H1 (cell line): ENCODE measurements at regions not wholly inside any gene's neighbourhood (a gene's known extent, or its start where the extent isn't known, plus 50 kb on each side); places are given as distances from the start of the nearest gene placed in this dataset.

Source experiments
- CTCF ChIA-PET: fragments of 300-600 bp; sonication (Branson Sonifier 250); formaldehyde crosslinking; loops from one replicate; lab custom pipeline; 2021; ENCODE audit not compliant: partially characterized antibody; lab: Charles Lee
- POLR2A ChIA-PET: fragments of 300-600 bp; sonication (Branson Sonifier 250); formaldehyde crosslinking; loops from one replicate; lab custom pipeline; 2021; ENCODE audit warnings: inconsistent platforms; ENCODE audit not compliant: partially characterized antibody; lab: Charles Lee
- DNase-seq, 2 experiments: peaks; one replicate each; pipeline versions ENCODE4 v3.0.0 to v3.0.0-alpha.2; 2010 to 2022; ENCODE audit warnings: low spot score in 2 of 2, low read depth in 1 of 2, mixed read lengths in 1 of 2
- FAIRE-seq: peaks from 2 replicates; lab custom pipeline; 2011; peaks lifted over from hg19 to GRCh38; lab: Jason Lieb, UNC
- H2AFZ ChIP-seq: 2 replicates; pipeline ENCODE4 v1.8.1; 2012; ENCODE audit warnings: low read length, inconsistent platforms
- H2AK5ac ChIP-seq: 2 replicates; pipeline ENCODE4 v1.6.1; 2013; ENCODE audit warnings: low read depth, low read length
- H2BK120ac ChIP-seq: replicated peaks from 2 replicates; pipeline ENCODE3; 2013; ENCODE audit warnings: low read depth, low read length, inconsistent platforms
- H2BK12ac ChIP-seq: 2 replicates; pipeline ENCODE4 v1.6.1; 2013; ENCODE audit warnings: low read depth, low read length
- H2BK15ac ChIP-seq: 2 replicates; pipeline ENCODE4 v1.6.1; 2013; ENCODE audit warnings: low read length
- H2BK20ac ChIP-seq: 2 replicates; pipeline ENCODE4 v1.6.1; 2013; ENCODE audit warnings: low read length
- H2BK5ac ChIP-seq: 2 replicates; pipeline ENCODE4 v1.6.1; 2013; ENCODE audit warnings: low read depth, low read length
- H3K14ac ChIP-seq: 2 replicates; pipeline ENCODE4 v1.6.1; 2013; ENCODE audit warnings: inconsistent platforms; ENCODE audit not compliant: insufficient read length
- H3K18ac ChIP-seq: 2 replicates; pipeline ENCODE4 v1.6.1; 2013; ENCODE audit warnings: low read length; ENCODE audit errors: extremely low read depth
- H3K23ac ChIP-seq: 2 replicates; pipeline ENCODE4 v1.6.1; 2013; ENCODE audit warnings: inconsistent platforms; ENCODE audit not compliant: insufficient read length
- H3K23me2 ChIP-seq: 2 replicates; pipeline ENCODE4 v1.6.1; 2013; ENCODE audit warnings: low read depth, low read length
- H3K27ac ChIP-seq: 2 replicates; pipeline ENCODE4 v1.6.1; 2011; ENCODE audit warnings: low read depth, low read length, inconsistent platforms
- H3K27me3 ChIP-seq, 4 experiments: replicated peaks in 1 of 4; 1 replicate in 1 of 4; 2 replicates in 3 of 4; pipeline versions ENCODE4 v1.6.1 to v1.8.1; 2011 to 2013; ENCODE audit warnings: low read length in 3 of 4, mild to moderate bottlenecking in 3 of 4, inconsistent platforms in 2 of 4, mixed read lengths in 2 of 4, moderate library complexity in 1 of 4; ENCODE audit not compliant: control insufficient read depth in 3 of 4, insufficient read depth in 3 of 4; ENCODE audit errors: extremely low read depth in 1 of 4
- H3K36me3 ChIP-seq, 4 experiments: 2 replicates each; pipeline versions ENCODE4 v1.6.1 to v1.8.1; 2011 to 2013; ENCODE audit warnings: mild to moderate bottlenecking in 4 of 4, low read length in 3 of 4, moderate library complexity in 2 of 4, control low read depth in 1 of 4, inconsistent platforms in 1 of 4; ENCODE audit not compliant: insufficient read depth in 4 of 4, control insufficient read depth in 2 of 4
- H3K4ac ChIP-seq: replicated peaks from 2 replicates; pipeline ENCODE3; 2013; ENCODE audit warnings: low read length, low read depth, mixed read lengths, inconsistent platforms; ENCODE audit not compliant: insufficient read length
- H3K4me1 ChIP-seq, 4 experiments: replicated peaks in 1 of 4; 1 replicate in 1 of 4; 2 replicates in 3 of 4; pipeline versions ENCODE4 v1.6.1 to v1.8.1; 2011 to 2013; ENCODE audit warnings: low read length in 3 of 4, inconsistent platforms in 2 of 4, mixed read lengths in 1 of 4; ENCODE audit not compliant: insufficient read depth in 4 of 4, control insufficient read depth in 3 of 4
- H3K4me2 ChIP-seq, 2 experiments: 2 replicates each; pipeline versions ENCODE4 v1.6.1 to v1.8.1; 2011 to 2013; ENCODE audit warnings: low read depth in 2 of 2, low read length in 2 of 2, control low read depth in 1 of 2, inconsistent platforms in 1 of 2, mild to moderate bottlenecking in 1 of 2; ENCODE audit not compliant: insufficient read depth in 1 of 2
- H3K4me3 ChIP-seq, 4 experiments: fragments of 200-600, 300-600 bp in 1 of 4; sonication (generic), shearing (Covaris generic), sonication (Bioruptor Twin) in 1 of 4; 2 replicates each; pipeline versions ENCODE4 v1.5.1 to v1.8.1; 2011 to 2016; ENCODE audit warnings: low read length in 4 of 4, low read depth in 3 of 4, control low read depth in 2 of 4, inconsistent platforms in 2 of 4, mild to moderate bottlenecking in 2 of 4, mixed read lengths in 1 of 4, moderate library complexity in 1 of 4; ENCODE audit not compliant: insufficient read depth in 2 of 4; ENCODE audit errors: extremely low read depth in 1 of 4
- H3K56ac ChIP-seq: replicated peaks from 2 replicates; pipeline ENCODE3; 2013; ENCODE audit warnings: low read depth, mild to moderate bottlenecking, mixed read lengths, low read length, inconsistent platforms; ENCODE audit not compliant: insufficient read length
- H3K79me1 ChIP-seq: 2 replicates; pipeline ENCODE4 v1.6.1; 2013; ENCODE audit warnings: low read depth, low read length, control low read depth
- H3K79me2 ChIP-seq, 2 experiments: 2 replicates each; pipeline versions ENCODE4 v1.6.1 to v1.8.1; 2012 to 2013; ENCODE audit warnings: low read length in 2 of 2, mild to moderate bottlenecking in 2 of 2, inconsistent platforms in 1 of 2; ENCODE audit not compliant: insufficient read depth in 2 of 2, control insufficient read depth in 1 of 2
- H3K9ac ChIP-seq, 4 experiments: replicated peaks in 1 of 4; 1 replicate in 1 of 4; 2 replicates in 3 of 4; pipeline versions ENCODE4 v1.6.1 to v1.8.1; 2011 to 2013; ENCODE audit warnings: low read depth in 3 of 4, low read length in 3 of 4, control low read depth in 2 of 4, mild to moderate bottlenecking in 2 of 4, moderate library complexity in 2 of 4, inconsistent platforms in 1 of 4; ENCODE audit errors: extremely low read depth in 1 of 4
- H3K9me3 ChIP-seq, 2 experiments: 2 replicates each; pipeline versions ENCODE4 v1.6.1 to v1.8.1; 2012 to 2013; ENCODE audit warnings: mild to moderate bottlenecking in 2 of 2, moderate library complexity in 2 of 2, control low read depth in 1 of 2, inconsistent platforms in 1 of 2, low read depth in 1 of 2, low read length in 1 of 2, mixed read lengths in 1 of 2; ENCODE audit not compliant: insufficient read depth in 2 of 2
- H4K20me1 ChIP-seq, 2 experiments: replicated peaks in 1 of 2; 2 replicates each; pipeline versions ENCODE3 to v1.8.1; 2011 to 2013; ENCODE audit warnings: inconsistent platforms in 2 of 2, low read length in 2 of 2, mild to moderate bottlenecking in 1 of 2; ENCODE audit not compliant: insufficient read depth in 2 of 2, control insufficient read depth in 1 of 2
- H4K5ac ChIP-seq: 2 replicates; pipeline ENCODE4 v1.6.1; 2013; ENCODE audit warnings: low read length, low read depth, mixed read lengths, inconsistent platforms; ENCODE audit not compliant: insufficient read length
- H4K8ac ChIP-seq: 2 replicates; pipeline ENCODE4 v1.8.0; 2013; ENCODE audit warnings: mild to moderate bottlenecking, moderate library complexity, low read length, inconsistent platforms; ENCODE audit not compliant: insufficient read depth; ENCODE audit errors: extremely low read depth
- H4K91ac ChIP-seq: replicated peaks from 2 replicates; pipeline ENCODE3; 2013; ENCODE audit warnings: low read length, mixed read lengths, inconsistent platforms; ENCODE audit not compliant: insufficient read length
- NANOG ChIP-seq: IDR thresholded peaks from 2 replicates; pipeline ENCODE4 v1.6.1; 2011; ENCODE audit warnings: low read length, low read depth, mild to moderate bottlenecking, inconsistent platforms; ENCODE audit not compliant: insufficient read depth, poor library complexity, severe bottlenecking
- WGBS, 2 experiments: shearing (Covaris generic) in 1 of 2; methylation state at CpG; one replicate each; pipeline versions ENCODE4 v1.1.6 to v1.1.7; 2013 to 2015; ENCODE audit warnings: low lambda C conversion rate in 2 of 2, mixed read lengths in 2 of 2, inconsistent platforms in 1 of 2, low coverage in 1 of 2, missing lambda C conversion rate in 1 of 2; ENCODE audit not compliant: insufficient replicate concordance in 2 of 2, insufficient coverage in 1 of 2, insufficient read length in 1 of 2; ENCODE audit errors: extremely low coverage in 1 of 2, missing lambda C conversion rate in 1 of 2; 5-methylcytosine and 5-hydroxymethylcytosine counted together

GRCh38 chr7:84507529-84507928, 312.9 kb upstream of the SEMA3A start:
- no peaks in the 10 kb centered on the region for H3K36me3 ChIP-seq
- no peak for FAIRE-seq
- no peak for TF ChIP-seq NANOG

More at GRCh38 chr7:84507529-84507928, 312.9 kb upstream of the SEMA3A start:
- Histone ChIP-seq H3K9ac (no peak overlapping the region), H3K56ac (no peak overlapping the region), H3K23ac (no peak overlapping the region), H3K79me2 (no peaks in the 10 kb centered on the region), H3K23me2 (no peaks in the 10 kb centered on the region), H4K91ac (no peak overlapping the region), H3K27ac (no peak overlapping the region), H2BK5ac (no peak overlapping the region), H2BK12ac (no peak overlapping the region), H3K4me3 (no peak overlapping the region), H3K4me2 (no peak overlapping the region), H2AFZ (no peak overlapping the region), H3K4ac (no peak overlapping the region), H3K4me1 (no peaks in the 10 kb centered on the region; a peak in 1 of 7 replicates), H4K5ac (no peak overlapping the region), H3K9me3 (no peaks in the 10 kb centered on the region), H2BK120ac (no peak overlapping the region), H3K27me3 (no peaks in the 10 kb centered on the region), H4K20me1 (no peaks in the 10 kb centered on the region), H2BK15ac (no peak overlapping the region), H3K14ac (no peak overlapping the region), H3K79me1 (no peaks in the 10 kb centered on the region), H4K8ac (no peak overlapping the region), H2AK5ac (no peak overlapping the region), H3K18ac (no peak overlapping the region), H2BK20ac (no peak overlapping the region)
- WGBS, 2 experiments: 89% methylated on average over 5 of the region's 5 CpGs; no CpG with 5 or more reads in 1 of the 2 experiments
- DNase-seq: no peak
- POLR2A ChIA-PET: no interaction called here
- CTCF ChIA-PET: interaction anchor here (0.6 kb wide), 1 partner anchor 41 kb away, joined by 4 read pairs; no protein-coding TSS in a partner anchor
